ENCODE measurements at regions not wholly inside any gene's neighbourhood (a gene's known extent, or its start where the extent isn't known, plus 50 kb on each side); places are given as distances from the start of the nearest gene placed in this dataset.

DNA sequence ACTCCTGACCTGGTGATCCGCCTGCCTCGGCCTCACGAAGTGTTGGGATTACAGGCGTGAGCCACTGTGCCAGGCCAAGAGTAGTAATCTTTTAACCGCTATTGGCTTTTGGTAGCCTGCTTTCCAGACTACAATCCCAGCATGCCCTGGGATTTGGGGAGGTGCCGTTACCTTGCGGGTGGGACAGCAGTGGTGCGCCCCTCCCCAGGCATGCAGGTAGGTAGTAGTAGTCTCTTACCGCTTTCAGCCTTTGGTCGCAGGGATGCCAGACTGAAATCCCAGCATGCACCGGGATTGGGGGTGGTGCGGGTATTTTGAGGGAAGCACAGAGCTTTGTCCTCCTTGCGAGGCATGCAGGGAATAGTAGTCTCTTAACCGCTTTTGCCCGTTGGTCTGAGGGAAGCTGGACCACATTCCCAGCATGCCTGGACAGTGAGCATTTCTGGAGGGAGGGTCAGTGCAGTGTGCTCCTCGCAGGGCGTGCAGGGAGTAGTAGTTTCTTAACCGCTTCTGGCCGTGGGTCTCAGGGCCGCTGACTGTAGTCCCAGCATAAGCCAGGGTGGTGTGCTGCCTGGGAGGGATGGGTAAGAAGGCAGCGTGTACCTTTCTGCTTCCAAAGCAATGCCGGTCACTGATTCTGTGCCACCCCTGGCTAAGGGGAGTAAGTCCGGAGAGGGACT is 1686.8 kb downstream of the TP53TG3F start:
- ATAC-seq (no peak), DNase-seq (no peak)
- Histone ChIP-seq H3K9me3 (no peaks in the 10 kb centered on the region), H3K4me3 (no peak overlapping the region), H3K27me3 (no peaks in the 10 kb centered on the region), H3K36me3 (no peaks in the 10 kb centered on the region), H3K4me1 (no peaks in the 10 kb centered on the region), H3K27ac (no peak overlapping the region)
- intact Hi-C loops (cut with DNase I): no loop called here
- 79% methylated on average over 9 of the region's 23 CpGs for WGBS (ENCODE audit: insufficient coverage, low coverage, low lambda C conversion rate, missing lambda C conversion rate)
- TF ChIP-seq POLR2A (IDR thresholded peaks at IDR 0.05): no peak
- TF ChIP-seq, protein P1, sequence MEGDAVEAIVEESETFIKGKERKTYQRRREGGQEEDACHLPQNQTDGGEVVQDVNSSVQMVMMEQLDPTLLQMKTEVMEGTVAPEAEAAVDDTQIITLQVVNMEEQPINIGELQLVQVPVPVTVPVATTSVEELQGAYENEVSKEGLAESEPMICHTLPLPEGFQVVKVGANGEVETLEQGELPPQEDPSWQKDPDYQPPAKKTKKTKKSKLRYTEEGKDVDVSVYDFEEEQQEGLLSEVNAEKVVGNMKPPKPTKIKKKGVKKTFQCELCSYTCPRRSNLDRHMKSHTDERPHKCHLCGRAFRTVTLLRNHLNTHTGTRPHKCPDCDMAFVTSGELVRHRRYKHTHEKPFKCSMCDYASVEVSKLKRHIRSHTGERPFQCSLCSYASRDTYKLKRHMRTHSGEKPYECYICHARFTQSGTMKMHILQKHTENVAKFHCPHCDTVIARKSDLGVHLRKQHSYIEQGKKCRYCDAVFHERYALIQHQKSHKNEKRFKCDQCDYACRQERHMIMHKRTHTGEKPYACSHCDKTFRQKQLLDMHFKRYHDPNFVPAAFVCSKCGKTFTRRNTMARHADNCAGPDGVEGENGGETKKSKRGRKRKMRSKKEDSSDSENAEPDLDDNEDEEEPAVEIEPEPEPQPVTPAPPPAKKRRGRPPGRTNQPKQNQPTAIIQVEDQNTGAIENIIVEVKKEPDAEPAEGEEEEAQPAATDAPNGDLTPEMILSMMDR (IDR thresholded peaks at IDR 0.05): no peak

DNA sequence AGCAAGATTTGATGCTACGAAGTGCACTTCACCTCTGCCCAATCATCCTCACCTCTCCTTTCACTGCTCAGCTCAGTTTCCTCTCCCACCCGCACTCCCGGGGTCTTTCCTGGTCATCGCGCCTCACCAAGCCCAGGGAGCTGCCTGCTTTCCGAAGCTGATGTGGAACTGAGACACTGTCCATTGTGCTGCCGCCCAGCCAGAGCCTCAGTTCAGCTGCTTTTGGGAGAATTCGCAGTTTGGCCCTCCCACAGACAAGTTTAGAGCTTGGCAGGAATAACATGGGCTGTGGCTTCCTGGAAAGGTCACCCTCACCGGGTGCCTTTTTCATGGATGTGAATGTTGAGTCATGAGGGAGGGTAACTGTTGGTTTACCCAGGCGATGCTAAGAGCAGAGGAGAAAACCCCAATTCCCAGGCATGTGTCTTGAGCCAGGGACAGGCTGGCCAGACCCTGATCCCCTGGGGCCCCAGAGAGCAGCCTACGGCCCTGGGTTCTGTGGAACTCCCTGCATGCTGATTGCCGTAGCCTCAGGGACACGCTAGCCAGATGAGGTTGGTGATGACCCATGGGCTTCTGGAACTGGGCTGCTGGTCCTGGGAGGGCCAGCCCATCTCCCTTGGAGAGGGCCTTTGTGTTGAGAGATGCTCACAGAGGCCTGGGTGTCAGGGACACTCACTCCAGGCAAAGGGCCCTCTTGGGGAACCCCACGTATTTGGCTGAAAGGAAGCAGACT is 1687.5 kb downstream of the TP53TG3F start:
- 75% methylated on average over 4 of the region's 14 CpGs for WGBS (ENCODE audit: insufficient coverage, low coverage, low lambda C conversion rate, missing lambda C conversion rate)
- Histone ChIP-seq H3K4me3 (no peak overlapping the region), H3K27ac (no peak overlapping the region), H3K9me3 (no peaks in the 10 kb centered on the region), H3K36me3 (no peaks in the 10 kb centered on the region), H3K4me1 (no peaks in the 10 kb centered on the region), H3K27me3 (no peaks in the 10 kb centered on the region)
- no peak for TF ChIP-seq POLR2A (IDR thresholded peaks at IDR 0.05)
- TF ChIP-seq, protein P1 (IDR thresholded peaks at IDR 0.05): no peak
- DNase-seq (no peak), ATAC-seq (no peak)
- intact Hi-C loops (cut with DNase I): no loop called here

DNA sequence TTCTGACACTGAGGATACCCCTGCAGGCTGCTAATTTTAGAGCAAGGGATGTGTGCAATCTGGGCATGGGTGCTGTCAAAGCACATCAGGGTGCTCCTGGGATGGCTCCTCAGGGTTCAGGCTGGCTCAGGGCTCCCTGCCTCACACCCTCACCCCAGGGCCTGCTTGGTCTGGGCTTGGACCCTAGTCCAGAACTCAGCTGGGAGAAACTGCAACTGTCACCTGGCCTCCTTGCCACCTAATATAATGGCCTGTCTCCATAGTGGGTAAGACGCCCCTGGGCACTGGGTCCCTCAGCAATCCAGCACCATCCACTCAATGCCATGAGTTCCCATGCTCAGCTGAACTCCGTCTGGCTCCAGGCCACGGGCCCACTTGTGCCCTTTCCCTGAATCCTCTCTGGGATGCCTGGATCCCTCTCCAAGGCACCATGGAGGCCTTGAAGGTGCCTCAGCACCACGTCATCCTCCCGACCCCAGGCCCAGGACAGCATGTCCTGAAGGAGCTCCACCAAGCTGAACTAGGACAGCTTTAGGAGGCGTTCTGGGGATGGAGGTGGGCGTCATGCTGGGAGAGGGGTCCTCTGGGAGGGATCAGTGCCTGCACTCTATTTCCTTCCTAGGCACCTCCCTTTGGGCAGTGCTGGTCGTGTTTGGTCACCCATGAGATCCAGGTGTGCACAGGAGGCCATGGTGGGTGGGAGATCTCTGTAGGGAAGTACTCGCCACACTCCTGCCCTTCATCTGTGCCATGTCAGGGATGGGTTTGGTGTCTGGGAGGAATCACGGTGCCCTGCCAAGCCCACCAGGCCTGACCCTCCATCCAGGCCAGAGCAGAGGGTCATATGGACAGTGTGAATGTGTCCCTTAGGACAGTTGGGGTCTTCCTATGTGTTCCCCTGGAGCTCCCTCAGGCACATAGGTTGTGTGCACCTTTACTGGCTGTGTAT is 1688.4 kb downstream of the TP53TG3F start:
- Histone ChIP-seq H3K9me3 (no peaks in the 10 kb centered on the region), H3K4me1 (no peaks in the 10 kb centered on the region), H3K27ac (no peak overlapping the region), H3K27me3 (no peaks in the 10 kb centered on the region), H3K4me3 (no peak overlapping the region), H3K36me3 (no peaks in the 10 kb centered on the region)
- 65% methylated on average over 2 of the region's 10 CpGs for WGBS (ENCODE audit: insufficient coverage, low coverage, low lambda C conversion rate, missing lambda C conversion rate)
- intact Hi-C loops (cut with DNase I): no loop called here
- DNase-seq (no peak), ATAC-seq (no peak)
- TF ChIP-seq, protein P1 (IDR thresholded peaks at IDR 0.05): no peak
- TF ChIP-seq POLR2A (IDR thresholded peaks at IDR 0.05): no peak

DNA sequence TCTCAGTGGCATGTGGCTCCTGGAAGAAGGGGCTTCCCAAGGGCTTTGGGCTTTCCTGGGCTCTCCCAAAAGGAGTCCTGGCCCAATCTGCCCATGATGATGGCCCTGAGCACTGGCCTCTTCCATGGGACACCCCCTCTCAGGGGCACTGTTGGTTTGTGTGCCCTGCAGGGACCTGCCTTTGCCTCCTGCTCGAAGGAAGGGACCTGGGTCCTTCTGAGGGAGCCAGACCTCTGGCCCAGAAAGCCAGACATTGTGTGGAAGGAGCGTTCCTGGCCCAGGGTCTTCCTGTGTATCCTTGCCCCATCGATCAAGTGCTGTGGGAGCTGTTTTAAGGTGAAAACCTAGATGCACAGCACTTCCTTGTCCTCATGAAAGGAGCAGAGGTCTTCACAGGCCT is 1689.3 kb downstream of the TP53TG3F start:
- Histone ChIP-seq H3K36me3 (no peaks in the 10 kb centered on the region), H3K4me3 (no peak overlapping the region), H3K27ac (no peak overlapping the region), H3K9me3 (no peaks in the 10 kb centered on the region), H3K4me1 (no peaks in the 10 kb centered on the region), H3K27me3 (no peaks in the 10 kb centered on the region)
- DNase-seq (no peak), ATAC-seq (no peak)
- TF ChIP-seq, protein P1 (IDR thresholded peaks at IDR 0.05): no peak
- TF ChIP-seq POLR2A (IDR thresholded peaks at IDR 0.05): no peak
- WGBS (ENCODE audit: insufficient coverage, low coverage, low lambda C conversion rate, missing lambda C conversion rate): 14% methylated on average over 1 of the region's 3 CpGs
- intact Hi-C loops (cut with DNase I): no loop called here

Data from right lobe of liver (tissue), 6 donors.